KMS-11 (cell line): ENCODE measurements at regions not wholly inside any gene's neighbourhood (a gene's known extent, or its start where the extent isn't known, plus 50 kb on each side); places are given as distances from the start of the nearest gene placed in this dataset.

Source experiments
- H2AFZ ChIP-seq: fragments of 200-600 bp; sonication (generic); 2 replicates; pipeline ENCODE4 v1.6.1; 2016; ENCODE audit warnings: antibody characterized with exemption, mixed run types, low read depth
- H3K27ac ChIP-seq: fragments of 200-600 bp; sonication (generic); 2 replicates; pipeline ENCODE4 v1.6.1; 2016; ENCODE audit warnings: mild to moderate bottlenecking, mixed run types
- H3K27me3 ChIP-seq: fragments of 200-600 bp; sonication (generic); 2 replicates; pipeline ENCODE4 v1.6.1; 2017; ENCODE audit warnings: mild to moderate bottlenecking, low read depth, mixed run types, moderate library complexity; ENCODE audit not compliant: insufficient read depth
- H3K36me3 ChIP-seq: fragments of 200-600 bp; sonication (generic); 2 replicates; pipeline ENCODE4 v1.6.1; 2017; ENCODE audit warnings: mild to moderate bottlenecking, mixed run types; ENCODE audit not compliant: insufficient read depth
- H3K4me1 ChIP-seq: fragments of 200-600 bp; sonication (generic); 2 replicates; pipeline ENCODE4 v1.6.1; 2016; ENCODE audit warnings: mild to moderate bottlenecking, low read depth, mixed run types; ENCODE audit not compliant: poor library complexity, severe bottlenecking
- H3K4me2 ChIP-seq: fragments of 200-600 bp; sonication (generic); 2 replicates; pipeline ENCODE4 v1.7.0; 2016; ENCODE audit warnings: mild to moderate bottlenecking, mixed run types
- H3K4me3 ChIP-seq: fragments of 200-600 bp; sonication (generic); IDR thresholded peaks from 2 replicates; pipeline ENCODE4 v1.6.1; 2017; ENCODE audit warnings: low read depth, low read length, mixed read lengths; ENCODE audit not compliant: insufficient read depth
- H3K79me2 ChIP-seq: fragments of 200-600 bp; sonication (generic); 2 replicates; pipeline ENCODE4 v1.6.1; 2016; ENCODE audit warnings: low read depth, mixed run types; ENCODE audit not compliant: insufficient read depth
- H3K9ac ChIP-seq: fragments of 200-600 bp; sonication (generic); 2 replicates; pipeline ENCODE4 v1.6.1; 2016; ENCODE audit warnings: mild to moderate bottlenecking, mixed run types
- H4K20me1 ChIP-seq: fragments of 200-600 bp; sonication (generic); 2 replicates; pipeline ENCODE4 v1.6.1; 2016; ENCODE audit warnings: mild to moderate bottlenecking, mixed run types; ENCODE audit not compliant: insufficient read depth
- CTCF ChIP-seq: fragments of 200-600 bp; sonication (generic); conservative IDR thresholded peaks from 2 replicates; pipeline ENCODE4 v1.6.1; 2017; ENCODE audit warnings: low read depth, mild to moderate bottlenecking, antibody characterized with exemption, low read length, moderate library complexity, mixed read lengths

- H3K27me3 ChIP-seq, result no peaks in the 10 kb centered on the region
- H3K9ac ChIP-seq, result no peak overlapping the region
- no peak overlapping the region for H3K4me3 ChIP-seq
- no peak overlapping the region for H2AFZ ChIP-seq
- no peak overlapping the region for H3K27ac ChIP-seq
- no peaks in the 10 kb centered on the region for H3K4me1 ChIP-seq
- TF ChIP-seq CTCF, result no peak
- no peak overlapping the region for H3K4me2 ChIP-seq
- no peaks in the 10 kb centered on the region for H4K20me1 ChIP-seq
- H3K79me2 ChIP-seq, result no peaks in the 10 kb centered on the region
- no peaks in the 10 kb centered on the region for H3K36me3 ChIP-seq
These were observed 135.2 kb upstream of the RUNX3 start for GRCh38 chr1:25065321-25065721.

GRCh38 chr1:25064465-25065240 lies 134.6 kb upstream of the RUNX3 start:
- H4K20me1 ChIP-seq, result no peaks in the 10 kb centered on the region
- no peak overlapping the region for H3K9ac ChIP-seq
- no peaks in the 10 kb centered on the region for H3K4me1 ChIP-seq
- H3K4me3 ChIP-seq, result no peak overlapping the region
- no peaks in the 10 kb centered on the region for H3K27me3 ChIP-seq
- no peak overlapping the region for H3K4me2 ChIP-seq
- no peak overlapping the region for H2AFZ ChIP-seq
- no peaks in the 10 kb centered on the region for H3K36me3 ChIP-seq
- H3K27ac ChIP-seq, result no peak overlapping the region
- no peak for TF ChIP-seq CTCF
- no peaks in the 10 kb centered on the region for H3K79me2 ChIP-seq

GRCh38 chr1:25063591-25064416 lies 133.7 kb upstream of the RUNX3 start:
- H3K27me3 ChIP-seq, result no peaks in the 10 kb centered on the region
- no peak overlapping the region for H3K4me2 ChIP-seq
- no peak overlapping the region for H3K4me3 ChIP-seq
- H3K4me1 ChIP-seq, result no peaks in the 10 kb centered on the region
- H2AFZ ChIP-seq, result no peak overlapping the region
- TF ChIP-seq CTCF, result no peak
- H3K36me3 ChIP-seq, result no peaks in the 10 kb centered on the region
- no peak overlapping the region for H3K9ac ChIP-seq
- H3K27ac ChIP-seq, result no peak overlapping the region
- H4K20me1 ChIP-seq, result no peaks in the 10 kb centered on the region
- no peaks in the 10 kb centered on the region for H3K79me2 ChIP-seq

GRCh38 chr1:25062621-25063255 lies 132.7 kb upstream of the RUNX3 start:
- Histone ChIP-seq H3K79me2 (no peaks in the 10 kb centered on the region), H4K20me1 (no peaks in the 10 kb centered on the region), H3K36me3 (no peaks in the 10 kb centered on the region), H3K4me2 (no peak overlapping the region), H3K4me3 (no peak overlapping the region), H3K4me1 (no peaks in the 10 kb centered on the region), H3K27me3 (no peaks in the 10 kb centered on the region), H3K27ac (no peak overlapping the region), H3K9ac (no peak overlapping the region), H2AFZ (no peak overlapping the region)
- no peak for TF ChIP-seq CTCF
